PC-9 (cell line): ENCODE measurements at regions not wholly inside any gene's neighbourhood (a gene's known extent, or its start where the extent isn't known, plus 50 kb on each side); places are given as distances from the start of the nearest gene placed in this dataset.

ENCODE experiments used
- BruUV-seq: library from RNA; stranded (reverse); fragments of 400-500 nt; replicated peaks from 2 replicates; lab custom pipeline; 2021; lab: Mats Ljungman, UMichigan
- CTCF ChIA-PET: fragments of 300-600 bp; sonication (Branson Sonifier 250); formaldehyde crosslinking; loops from one replicate; lab custom pipeline; 2022; ENCODE audit warnings: antibody characterized with exemption; lab: Charles Lee
- POLR2A ChIA-PET: fragments of 300-600 bp; sonication (Branson Sonifier 250); formaldehyde crosslinking; loops from one replicate; lab custom pipeline; 2022; ENCODE audit warnings: antibody characterized with exemption; ENCODE audit not compliant: unreplicated experiment; lab: Charles Lee
- DNase-seq, 2 experiments: peaks; one replicate each; pipeline versions ENCODE4 v3.0.0 to v3.0.0-alpha.2; 2015 to 2022; ENCODE audit warnings: mixed read lengths in 1 of 2
- H2AFZ ChIP-seq: fragments of 200-600 bp; sonication (generic); 2 replicates; pipeline ENCODE4 v1.8.1; 2017; ENCODE audit warnings: antibody characterized with exemption
- H3F3A ChIP-seq: fragments of 200-600 bp; sonication (generic); 2 replicates; pipeline ENCODE4 v1.8.1; 2017; ENCODE audit warnings: antibody characterized with exemption, mild to moderate bottlenecking, low read depth; ENCODE audit not compliant: insufficient read depth
- H3K27ac ChIP-seq: fragments of 200-600 bp; sonication (generic); 2 replicates; pipeline ENCODE4 v1.6.1; 2016; ENCODE audit warnings: mixed run types
- H3K27me3 ChIP-seq: fragments of 200-600 bp; sonication (generic); 2 replicates; pipeline ENCODE4 v1.6.1; 2016; ENCODE audit warnings: low read depth, mixed run types; ENCODE audit not compliant: insufficient read depth
- H3K36me3 ChIP-seq: fragments of 200-600 bp; sonication (generic); 2 replicates; pipeline ENCODE4 v1.6.1; 2016; ENCODE audit warnings: low read depth, mixed run types
- H3K4me1 ChIP-seq: fragments of 200-600 bp; sonication (generic); replicated peaks from 2 replicates; pipeline ENCODE4 v1.6.1; 2016; ENCODE audit warnings: mixed run types; ENCODE audit not compliant: insufficient read depth
- H3K4me2 ChIP-seq: fragments of 200-600 bp; sonication (generic); 2 replicates; pipeline ENCODE4 v1.6.1; 2017; ENCODE audit warnings: mixed run types
- H3K4me3 ChIP-seq: fragments of 200-600 bp; sonication (generic); 2 replicates; pipeline ENCODE4 v1.6.1; 2016; ENCODE audit warnings: mixed run types
- H3K79me2 ChIP-seq: fragments of 200-600 bp; sonication (generic); 2 replicates; pipeline ENCODE4 v1.6.1; 2017; ENCODE audit warnings: low read depth, mixed run types
- H3K9me2 ChIP-seq: fragments of 200-600 bp; sonication (generic); 2 replicates; pipeline ENCODE4 v1.8.1; 2017; ENCODE audit warnings: mild to moderate bottlenecking; ENCODE audit not compliant: insufficient read depth
- H3K9me3 ChIP-seq: fragments of 200-600 bp; sonication (generic); 2 replicates; pipeline ENCODE4 v1.8.1; 2016; ENCODE audit warnings: low read depth; ENCODE audit not compliant: insufficient read depth
- H4K20me1 ChIP-seq: fragments of 200-600 bp; sonication (generic); 2 replicates; pipeline ENCODE4 v1.8.1; 2017; ENCODE audit not compliant: insufficient read depth
- EZH2 ChIP-seq: fragments of 200-600 bp; sonication (generic); IDR thresholded peaks from 2 replicates; pipeline ENCODE4 v1.8.0; 2017; ENCODE audit warnings: antibody characterized with exemption, low read depth
- intact Hi-C: fragments of 100-400 bp; cut with micrococcal nuclease; formaldehyde crosslinking; loops from one replicate; pipeline ENCODE4 v1.10.0; 2022; ENCODE audit not compliant: unreplicated experiment
- TF ChIP-seq, protein P1 (sequence below): fragments of 200-600 bp; sonication (generic); conservative IDR thresholded peaks from 2 replicates; pipeline ENCODE4 v1.6.1; 2017; ENCODE audit warnings: mixed run types, antibody characterized with exemption, mild to moderate bottlenecking, moderate library complexity

DNA sequence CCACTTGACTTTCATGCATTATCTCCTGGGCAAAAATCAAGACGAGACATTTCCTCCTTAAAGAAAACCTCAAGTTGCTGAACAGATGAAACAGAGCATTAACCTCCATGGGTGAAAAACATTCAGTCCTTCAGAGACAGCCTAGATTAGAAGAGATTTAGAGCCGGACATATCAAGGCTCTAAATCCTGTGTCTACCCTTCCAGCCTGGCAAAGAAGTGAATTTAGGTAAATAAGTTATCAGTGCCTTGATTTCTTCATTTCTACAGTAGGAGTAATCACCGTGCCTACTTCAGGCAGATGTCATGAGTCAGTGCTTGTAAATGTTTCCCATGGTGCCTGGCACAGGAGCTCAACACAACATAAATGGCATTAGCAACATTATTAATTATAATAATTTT, 159.3 kb upstream of the PRICKLE2 start:
- no peak overlapping the region for H3K4me2 ChIP-seq
- H3K27ac ChIP-seq: no peak overlapping the region
- DNase-seq: no peak
- no peak overlapping the region for H3K4me3 ChIP-seq
- ChIA-PET POLR2A (no interaction called here), CTCF (no interaction called here)
- no peaks in the 10 kb centered on the region for H3K9me2 ChIP-seq
- BruUV-seq: no TSS peak
- no peak for TF ChIP-seq EZH2
- TF ChIP-seq, protein P1, sequence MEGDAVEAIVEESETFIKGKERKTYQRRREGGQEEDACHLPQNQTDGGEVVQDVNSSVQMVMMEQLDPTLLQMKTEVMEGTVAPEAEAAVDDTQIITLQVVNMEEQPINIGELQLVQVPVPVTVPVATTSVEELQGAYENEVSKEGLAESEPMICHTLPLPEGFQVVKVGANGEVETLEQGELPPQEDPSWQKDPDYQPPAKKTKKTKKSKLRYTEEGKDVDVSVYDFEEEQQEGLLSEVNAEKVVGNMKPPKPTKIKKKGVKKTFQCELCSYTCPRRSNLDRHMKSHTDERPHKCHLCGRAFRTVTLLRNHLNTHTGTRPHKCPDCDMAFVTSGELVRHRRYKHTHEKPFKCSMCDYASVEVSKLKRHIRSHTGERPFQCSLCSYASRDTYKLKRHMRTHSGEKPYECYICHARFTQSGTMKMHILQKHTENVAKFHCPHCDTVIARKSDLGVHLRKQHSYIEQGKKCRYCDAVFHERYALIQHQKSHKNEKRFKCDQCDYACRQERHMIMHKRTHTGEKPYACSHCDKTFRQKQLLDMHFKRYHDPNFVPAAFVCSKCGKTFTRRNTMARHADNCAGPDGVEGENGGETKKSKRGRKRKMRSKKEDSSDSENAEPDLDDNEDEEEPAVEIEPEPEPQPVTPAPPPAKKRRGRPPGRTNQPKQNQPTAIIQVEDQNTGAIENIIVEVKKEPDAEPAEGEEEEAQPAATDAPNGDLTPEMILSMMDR: no peak
- H3K36me3 ChIP-seq: no peaks in the 10 kb centered on the region
- H3K4me1 ChIP-seq: no peaks in the 10 kb centered on the region
- no peaks in the 10 kb centered on the region for H3K79me2 ChIP-seq
- no peaks in the 10 kb centered on the region for H3K27me3 ChIP-seq
- H4K20me1 ChIP-seq: no peaks in the 10 kb centered on the region
- intact Hi-C loops: no loop called here
- H2AFZ ChIP-seq: no peak overlapping the region
- no peaks in the 10 kb centered on the region for H3F3A ChIP-seq
- no peaks in the 10 kb centered on the region for H3K9me3 ChIP-seq

DNA sequence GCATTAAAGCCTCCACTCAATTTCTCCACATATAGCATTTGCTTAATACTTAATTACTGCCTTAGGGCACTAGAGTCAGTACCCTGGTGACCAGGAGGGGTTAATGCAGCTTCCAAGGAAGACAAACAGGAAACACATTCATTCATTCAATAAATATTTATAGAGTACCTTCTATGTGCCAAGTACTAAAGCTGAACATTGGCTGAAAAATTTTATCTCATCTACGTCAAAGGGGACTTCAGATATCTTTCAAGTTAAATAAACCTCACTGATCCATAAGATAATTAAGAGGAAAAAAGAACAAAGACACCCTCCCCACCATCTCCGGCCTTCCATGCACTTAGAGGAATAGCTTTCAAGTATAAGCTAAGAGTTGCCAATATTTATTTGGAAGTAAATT, 156.9 kb upstream of the PRICKLE2 start:
- intact Hi-C loops: no loop called here

DNA sequence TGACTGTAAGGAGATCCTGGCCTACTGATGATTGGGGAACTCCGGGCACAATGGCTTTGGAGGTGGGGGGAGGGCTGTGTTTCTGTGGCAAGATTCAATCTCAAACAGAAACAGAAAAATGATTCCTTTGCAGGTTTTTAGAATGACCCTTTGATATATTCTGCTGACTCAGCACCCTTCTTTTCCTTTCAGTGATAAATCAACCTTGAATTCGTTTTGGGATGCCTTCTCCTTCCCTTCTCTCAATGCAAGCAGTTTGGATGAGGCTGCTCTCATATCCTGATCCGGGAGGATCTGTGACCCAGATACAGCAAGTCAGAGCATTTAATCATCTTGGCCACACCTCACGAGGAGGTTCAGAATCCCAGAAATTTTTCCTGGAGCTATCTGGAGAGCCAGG, 156.1 kb upstream of the PRICKLE2 start:
- no peak overlapping the region for H3K27ac ChIP-seq
- H3K9me2 ChIP-seq: no peaks in the 10 kb centered on the region

More for the DNA sequence above, 156.9 kb upstream of the PRICKLE2 start:
- TF ChIP-seq, protein P1: no peak
- TF ChIP-seq EZH2: no peak
- Histone ChIP-seq H3K36me3 (no peaks in the 10 kb centered on the region), H3K27ac (no peak overlapping the region), H3K9me3 (no peaks in the 10 kb centered on the region), H2AFZ (no peak overlapping the region), H3K4me2 (no peak overlapping the region), H3K79me2 (no peaks in the 10 kb centered on the region), H3K4me3 (no peak overlapping the region), H3K27me3 (no peaks in the 10 kb centered on the region), H3F3A (no peaks in the 10 kb centered on the region), H3K9me2 (no peaks in the 10 kb centered on the region), H4K20me1 (no peaks in the 10 kb centered on the region), H3K4me1 (no peaks in the 10 kb centered on the region)
- ChIA-PET CTCF (no interaction called here), POLR2A (no interaction called here)
- no TSS peak for BruUV-seq
- no peak for DNase-seq

More for the DNA sequence above, 156.1 kb upstream of the PRICKLE2 start:
- H2AFZ ChIP-seq: no peak overlapping the region
- no peak for DNase-seq
- no peaks in the 10 kb centered on the region for H3K27me3 ChIP-seq
- H3F3A ChIP-seq: no peaks in the 10 kb centered on the region
- TF ChIP-seq, protein P1: no peak
- intact Hi-C loops: no loop called here
- H3K4me1 ChIP-seq: no peaks in the 10 kb centered on the region
- H4K20me1 ChIP-seq: no peaks in the 10 kb centered on the region
- H3K4me2 ChIP-seq: no peak overlapping the region
- H3K36me3 ChIP-seq: no peaks in the 10 kb centered on the region
- H3K4me3 ChIP-seq: no peak overlapping the region
- CTCF ChIA-PET: no interaction called here
- no peaks in the 10 kb centered on the region for H3K79me2 ChIP-seq
- no TSS peak for BruUV-seq
- no peaks in the 10 kb centered on the region for H3K9me3 ChIP-seq
- POLR2A ChIA-PET: no interaction called here
